ENCODE measurements at regions not wholly inside any gene's neighbourhood (a gene's known extent, or its start where the extent isn't known, plus 50 kb on each side); places are given as distances from the start of the nearest gene placed in this dataset.

DNA sequence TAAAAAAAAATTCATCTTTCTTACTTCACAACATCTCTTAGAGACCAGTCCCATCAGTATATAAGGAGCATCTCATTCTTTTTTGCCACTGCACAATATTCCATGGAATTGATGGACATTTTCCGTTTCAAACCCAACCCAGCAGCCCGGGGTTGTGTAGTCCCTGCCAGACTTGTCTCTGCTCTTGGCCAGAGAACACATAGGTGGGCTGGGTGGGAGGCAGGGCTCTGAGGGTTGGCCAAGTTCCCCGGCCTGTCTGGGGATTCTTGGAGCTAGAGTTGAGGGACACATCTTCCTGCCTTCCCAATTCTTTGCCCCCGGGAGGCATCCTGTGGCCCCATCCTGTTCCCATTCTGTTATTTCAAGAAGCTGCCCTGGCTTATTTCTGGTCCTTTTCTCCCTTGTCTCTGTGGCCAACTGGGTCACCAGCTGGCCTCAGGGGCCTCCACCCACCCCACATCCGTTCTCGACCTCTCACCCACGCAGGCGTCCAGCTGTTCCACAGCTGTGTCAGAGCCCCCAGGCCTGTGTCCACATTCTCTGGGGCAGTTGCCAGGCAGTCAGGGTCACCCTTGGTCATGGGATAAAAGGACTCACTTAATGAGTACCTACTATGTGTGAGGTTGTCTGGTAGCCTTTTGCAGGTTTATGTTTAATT, 52.0 kb upstream of the CCDC63 start:
- peak; percentile 39 for DNase-seq

DNA sequence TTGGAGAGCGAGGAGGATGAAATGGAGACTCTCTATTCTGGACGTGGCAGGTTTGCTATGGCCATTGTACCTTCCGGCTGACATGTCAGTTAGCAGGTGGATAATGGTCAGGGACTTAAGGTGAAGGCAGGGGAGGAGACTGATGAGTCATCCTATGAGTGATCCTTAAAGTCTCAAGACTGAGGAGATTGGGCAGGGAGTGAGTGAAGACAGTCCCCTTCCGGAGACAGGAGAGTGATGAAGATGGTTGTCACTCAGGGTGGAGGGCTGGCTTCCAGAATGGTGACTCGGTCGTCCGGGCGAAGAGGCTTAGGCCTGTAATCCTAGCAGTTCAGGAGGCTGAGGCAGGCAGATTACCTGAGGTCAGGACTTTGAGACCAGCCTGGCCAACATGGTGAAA, 49.8 kb upstream of the CCDC63 start:
- peak; percentile 25 for DNase-seq
